OCI-LY3 (cell line): ENCODE measurements at regions not wholly inside any gene's neighbourhood (a gene's known extent, or its start where the extent isn't known, plus 50 kb on each side); places are given as distances from the start of the nearest gene placed in this dataset.

Experiments
- H2AFZ ChIP-seq: fragments of 200-600, 300-600 bp; shearing (Covaris generic); 2 replicates; pipeline ENCODE4 v1.6.0; 2014; ENCODE audit warnings: antibody characterized with exemption, low read depth, low read length
- H3K27ac ChIP-seq: fragments of 200-600, 300-600 bp; sonication (generic); 2 replicates; pipeline ENCODE4 v1.5.1; 2014; ENCODE audit warnings: mild to moderate bottlenecking, low read length, moderate library complexity, mixed read lengths
- H3K27me3 ChIP-seq: fragments of 200-600, 300-600 bp; sonication (generic); 2 replicates; pipeline ENCODE4 v1.6.1; 2014; ENCODE audit warnings: low read depth, low read length, mixed read lengths
- H3K36me3 ChIP-seq: fragments of 200-600, 300-600 bp; sonication (generic); replicated peaks from 2 replicates; pipeline ENCODE3; 2014; ENCODE audit warnings: low read depth, low read length, mixed read lengths
- H3K4me1 ChIP-seq: fragments of 300-600, 200-600 bp; sonication (generic); 2 replicates; pipeline ENCODE4 v1.6.1; 2014; ENCODE audit warnings: low read length, mixed read lengths
- H3K4me2 ChIP-seq: fragments of 200-600, 300-600 bp; sonication (generic); 2 replicates; pipeline ENCODE4 v1.6.1; 2014; ENCODE audit warnings: low read length, mixed read lengths
- H3K4me3 ChIP-seq: fragments of 300-600, 200-600 bp; sonication (generic); 2 replicates; pipeline ENCODE4 v1.5.1; 2014; ENCODE audit warnings: antibody characterized with exemption, mild to moderate bottlenecking, low read length, moderate library complexity
- H3K79me2 ChIP-seq: fragments of 300-600, 200-600 bp; shearing (Covaris generic); 2 replicates; pipeline ENCODE4 v1.6.1; 2014; ENCODE audit warnings: mild to moderate bottlenecking, low read length, mixed read lengths
- H3K9ac ChIP-seq: fragments of 300-600, 200-600 bp; shearing (Covaris generic); 2 replicates; pipeline ENCODE4 v1.6.0; 2014; ENCODE audit warnings: mild to moderate bottlenecking, low read length, moderate library complexity
- H3K9me3 ChIP-seq: fragments of 200-600, 300-600 bp; shearing (Covaris generic); 2 replicates; pipeline ENCODE4 v1.6.1; 2014; ENCODE audit warnings: low read length, mixed read lengths; ENCODE audit not compliant: insufficient read depth
- H4K20me1 ChIP-seq: fragments of 200-600, 300-600 bp; sonication (generic); 2 replicates; pipeline ENCODE4 v1.6.1; 2016; ENCODE audit warnings: low read length, mixed read lengths; ENCODE audit not compliant: insufficient read depth
- EZH2phosphoT487 ChIP-seq: fragments of 200-600 bp; shearing (Covaris generic); IDR thresholded peaks from 2 replicates; pipeline ENCODE4 v1.6.1; 2018; ENCODE audit warnings: antibody characterized with exemption, mixed run types, low read depth
- TF ChIP-seq, protein P1 (sequence below): fragments of 200-600, 300-600 bp; sonication (generic); IDR thresholded peaks from 2 replicates; pipeline ENCODE4 v1.5.1; 2014; ENCODE audit warnings: antibody characterized with exemption, low read length, low read depth

GRCh38 chr7:155899596-155899995 is 87.3 kb upstream of the SHH start:
- peaks cover 21% of the 10 kb centered on the region; the same call in 1 of the 2 replicates for H3K27me3 ChIP-seq
- H3K36me3 ChIP-seq: no peaks in the 10 kb centered on the region
- no peak overlapping the region for H3K27ac ChIP-seq
- H3K4me2 ChIP-seq: no peak overlapping the region
- TF ChIP-seq, protein P1, sequence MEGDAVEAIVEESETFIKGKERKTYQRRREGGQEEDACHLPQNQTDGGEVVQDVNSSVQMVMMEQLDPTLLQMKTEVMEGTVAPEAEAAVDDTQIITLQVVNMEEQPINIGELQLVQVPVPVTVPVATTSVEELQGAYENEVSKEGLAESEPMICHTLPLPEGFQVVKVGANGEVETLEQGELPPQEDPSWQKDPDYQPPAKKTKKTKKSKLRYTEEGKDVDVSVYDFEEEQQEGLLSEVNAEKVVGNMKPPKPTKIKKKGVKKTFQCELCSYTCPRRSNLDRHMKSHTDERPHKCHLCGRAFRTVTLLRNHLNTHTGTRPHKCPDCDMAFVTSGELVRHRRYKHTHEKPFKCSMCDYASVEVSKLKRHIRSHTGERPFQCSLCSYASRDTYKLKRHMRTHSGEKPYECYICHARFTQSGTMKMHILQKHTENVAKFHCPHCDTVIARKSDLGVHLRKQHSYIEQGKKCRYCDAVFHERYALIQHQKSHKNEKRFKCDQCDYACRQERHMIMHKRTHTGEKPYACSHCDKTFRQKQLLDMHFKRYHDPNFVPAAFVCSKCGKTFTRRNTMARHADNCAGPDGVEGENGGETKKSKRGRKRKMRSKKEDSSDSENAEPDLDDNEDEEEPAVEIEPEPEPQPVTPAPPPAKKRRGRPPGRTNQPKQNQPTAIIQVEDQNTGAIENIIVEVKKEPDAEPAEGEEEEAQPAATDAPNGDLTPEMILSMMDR: no peak
- no peak for TF ChIP-seq EZH2phosphoT487
- H3K9ac ChIP-seq: no peak overlapping the region
- H2AFZ ChIP-seq: no peak overlapping the region
- no peak overlapping the region for H3K4me3 ChIP-seq
- no peaks in the 10 kb centered on the region for H4K20me1 ChIP-seq
- no peaks in the 10 kb centered on the region for H3K4me1 ChIP-seq
- no peaks in the 10 kb centered on the region for H3K79me2 ChIP-seq
- no peaks in the 10 kb centered on the region for H3K9me3 ChIP-seq

- Histone ChIP-seq H3K27me3 (peaks cover 21% of the 10 kb centered on the region; the same call in 1 of the 2 replicates), H3K27ac (no peak overlapping the region), H3K4me3 (no peak overlapping the region), H4K20me1 (no peaks in the 10 kb centered on the region), H3K79me2 (no peaks in the 10 kb centered on the region), H3K36me3 (no peaks in the 10 kb centered on the region), H3K4me2 (no peak overlapping the region), H3K9me3 (no peaks in the 10 kb centered on the region), H3K9ac (no peak overlapping the region), H3K4me1 (no peaks in the 10 kb centered on the region), H2AFZ (no peak overlapping the region)
- no peak for TF ChIP-seq EZH2phosphoT487
- TF ChIP-seq, protein P1: no peak
Measured at GRCh38 chr7:155897758-155898386, 85.6 kb upstream of the SHH start.

- Histone ChIP-seq H3K4me2 (no peak overlapping the region), H3K79me2 (no peaks in the 10 kb centered on the region), H4K20me1 (no peaks in the 10 kb centered on the region), H3K9ac (no peak overlapping the region), H3K4me3 (no peak overlapping the region), H3K9me3 (no peaks in the 10 kb centered on the region), H2AFZ (no peak overlapping the region), H3K27ac (no peak overlapping the region), H3K27me3 (peaks cover 21% of the 10 kb centered on the region; the same call in 1 of the 2 replicates), H3K4me1 (no peaks in the 10 kb centered on the region), H3K36me3 (no peaks in the 10 kb centered on the region)
- TF ChIP-seq EZH2phosphoT487: no peak
- TF ChIP-seq, protein P1: no peak
Measured at GRCh38 chr7:155896531-155897263, 84.4 kb upstream of the SHH start.

DNA sequence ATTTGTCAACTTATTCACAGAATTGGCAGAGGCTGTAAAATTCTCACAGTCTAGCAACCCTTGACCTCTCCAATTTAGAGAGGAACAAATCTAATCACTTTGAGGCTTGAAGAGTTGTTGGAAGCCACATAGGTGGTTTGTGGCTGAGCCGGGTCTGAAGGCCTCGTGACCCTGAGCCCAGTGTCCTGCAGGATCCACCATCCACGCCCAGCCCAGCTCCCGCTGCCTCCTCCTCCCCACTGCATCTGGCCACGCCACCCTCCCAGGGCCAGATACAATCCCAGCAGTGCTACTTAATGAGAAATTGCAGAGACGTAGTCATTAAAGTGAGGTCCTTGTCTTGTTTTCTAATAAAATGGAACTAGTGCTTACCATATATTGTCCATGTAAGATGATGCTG is 81.4 kb upstream of the SHH start:
- Histone ChIP-seq H3K27me3 (peaks cover 21% of the 10 kb centered on the region; the same call in 1 of the 2 replicates), H3K27ac (no peak overlapping the region), H3K9me3 (no peaks in the 10 kb centered on the region), H3K4me1 (no peaks in the 10 kb centered on the region), H3K79me2 (no peaks in the 10 kb centered on the region), H2AFZ (no peak overlapping the region), H3K4me2 (no peak overlapping the region), H3K4me3 (no peak overlapping the region), H4K20me1 (no peaks in the 10 kb centered on the region), H3K36me3 (no peaks in the 10 kb centered on the region), H3K9ac (no peak overlapping the region)
- TF ChIP-seq, protein P1: no peak
- TF ChIP-seq EZH2phosphoT487: no peak
